GM19372 (cell line): ENCODE measurements at regions not wholly inside any gene's neighbourhood (a gene's known extent, or its start where the extent isn't known, plus 50 kb on each side); places are given as distances from the start of the nearest gene placed in this dataset.

Experiments
- ATAC-seq: cut with Tn5 transposase; IDR thresholded peaks from one replicate; pipeline ENCODE4 v1.9.1; 2021; ENCODE audit warnings: mild to moderate bottlenecking, low read depth, moderate library complexity; ENCODE audit not compliant: unreplicated experiment

GRCh38 chr20:20835897-20836296 lies 123.5 kb upstream of the RALGAPA2 start:
- no peak for ATAC-seq

DNA sequence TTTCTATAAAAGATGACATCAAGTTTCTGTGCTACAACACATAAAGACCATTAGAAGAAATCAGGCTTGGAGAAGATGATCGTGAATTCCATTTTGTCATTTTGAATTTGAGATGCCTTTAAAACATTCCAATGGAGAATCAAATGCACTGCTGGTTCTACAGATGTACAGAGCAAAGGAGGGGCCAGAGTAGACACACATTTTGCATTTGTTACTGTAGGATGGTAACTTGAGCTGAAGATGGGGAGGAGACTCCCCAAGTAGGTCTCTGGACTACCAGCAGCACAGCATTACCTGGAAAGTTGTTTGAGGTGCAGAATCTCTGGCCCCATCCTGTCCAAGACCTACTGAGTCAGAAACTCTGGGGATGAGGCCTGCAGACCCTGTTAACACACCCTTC lies 121.6 kb upstream of the RALGAPA2 start:
- no peak for ATAC-seq

GRCh38 chr20:20832715-20833114 lies 120.3 kb upstream of the RALGAPA2 start:
- ATAC-seq: no peak

DNA sequence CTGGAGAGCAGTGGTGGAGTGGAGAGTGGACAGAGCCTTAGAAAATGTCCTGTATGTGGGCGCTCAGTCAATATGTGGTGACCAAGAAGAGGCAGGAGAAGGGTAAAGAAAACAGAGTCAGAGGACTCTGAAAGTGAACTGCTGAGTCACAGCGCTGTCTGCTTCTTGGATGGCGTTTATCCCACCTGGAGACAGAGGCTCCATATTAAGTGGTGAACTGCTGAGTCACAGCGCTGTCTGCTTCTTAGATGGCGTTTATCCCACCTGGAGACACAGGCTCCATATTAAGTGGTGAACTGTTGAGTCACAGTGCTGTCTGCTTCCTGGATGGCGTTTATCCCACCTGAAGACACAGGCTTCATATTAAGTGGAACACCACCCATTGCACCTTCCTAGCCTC lies 119.3 kb upstream of the RALGAPA2 start:
- no peak for ATAC-seq

DNA sequence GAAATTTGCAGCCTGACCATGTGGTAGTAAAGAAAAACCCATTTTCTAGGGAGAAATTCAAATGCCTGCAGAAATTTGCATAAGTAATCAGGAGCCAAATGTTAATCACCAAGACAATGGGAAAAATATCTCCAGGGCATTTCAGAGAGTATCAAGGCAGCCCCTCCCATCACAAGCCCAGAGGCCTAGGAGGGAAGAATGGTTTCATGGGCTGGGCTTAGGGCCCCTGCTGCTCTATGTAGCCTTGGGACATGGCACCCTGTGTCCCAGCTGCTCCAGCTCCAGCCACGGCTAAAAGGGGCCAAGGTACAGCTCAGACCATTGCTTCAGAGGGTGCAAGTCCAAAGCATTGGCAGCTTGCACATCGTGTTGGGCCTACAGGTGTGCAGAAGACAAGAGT lies 117.2 kb upstream of the RALGAPA2 start:
- no peak for ATAC-seq

- ATAC-seq: no peak
These were observed 115.7 kb upstream of the RALGAPA2 start for GRCh38 chr20:20827992-20828597.

- no peak for ATAC-seq
These were observed 112.6 kb upstream of the RALGAPA2 start for GRCh38 chr20:20824924-20825584.

- no peak for ATAC-seq
These were observed 111.0 kb upstream of the RALGAPA2 start for GRCh38 chr20:20823476-20823881.

GRCh38 chr20:20821484-20822260 lies 109.2 kb upstream of the RALGAPA2 start:
- no peak for ATAC-seq

DNA sequence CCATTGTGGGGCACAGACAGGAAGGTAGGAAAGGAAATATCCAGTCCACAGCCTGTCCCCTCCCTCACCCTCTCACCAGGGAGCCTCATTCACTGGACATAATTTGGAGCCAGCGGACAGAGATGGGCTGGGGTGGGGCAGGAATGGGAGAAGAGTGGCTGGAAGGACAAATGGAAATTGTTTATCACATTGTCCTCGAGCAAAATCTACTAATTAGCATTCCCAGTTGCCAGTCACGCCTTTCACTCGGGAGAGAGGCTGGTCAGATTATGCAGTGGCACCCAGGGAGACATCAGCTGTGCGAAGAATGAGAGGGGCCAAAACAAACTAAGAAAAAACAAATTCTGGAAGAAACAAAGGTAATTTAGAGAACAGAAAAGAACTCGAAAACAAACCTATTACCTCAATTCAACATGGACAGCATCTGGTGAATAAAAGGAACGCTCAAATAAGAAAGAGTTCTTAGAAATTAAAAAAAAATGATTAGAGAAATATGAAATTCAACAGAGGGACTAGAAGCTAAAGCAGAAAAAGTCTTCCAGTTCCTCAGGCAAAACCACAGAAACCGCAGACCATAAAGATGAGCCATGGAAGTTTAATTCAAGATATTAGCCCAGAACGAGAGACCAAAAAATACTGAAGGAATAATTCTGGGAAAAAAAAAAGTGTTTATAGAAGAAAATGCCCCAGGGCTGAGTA lies 108.5 kb upstream of the RALGAPA2 start:
- ATAC-seq: no peak

DNA sequence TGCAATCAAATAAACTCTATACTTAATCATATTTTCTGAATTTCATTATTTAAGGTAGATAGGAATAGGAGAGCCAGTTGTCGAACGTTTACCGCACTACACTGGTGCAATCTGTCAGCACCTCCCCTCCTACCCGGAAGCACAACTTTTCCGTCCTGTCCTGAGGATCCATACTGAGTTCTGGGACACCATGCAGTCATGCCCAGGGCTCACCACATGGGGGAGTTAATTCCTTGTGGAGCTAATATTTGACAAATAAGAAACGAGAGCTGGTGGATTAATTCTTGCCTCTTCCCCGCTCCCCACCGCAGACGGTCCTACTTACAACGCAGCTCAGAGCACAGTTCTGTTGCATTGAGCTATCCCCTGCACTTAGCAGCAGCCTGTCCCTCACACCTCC lies 107.7 kb upstream of the RALGAPA2 start:
- ATAC-seq: no peak

GRCh38 chr20:20816969-20817755 lies 104.7 kb upstream of the RALGAPA2 start:
- no peak for ATAC-seq

DNA sequence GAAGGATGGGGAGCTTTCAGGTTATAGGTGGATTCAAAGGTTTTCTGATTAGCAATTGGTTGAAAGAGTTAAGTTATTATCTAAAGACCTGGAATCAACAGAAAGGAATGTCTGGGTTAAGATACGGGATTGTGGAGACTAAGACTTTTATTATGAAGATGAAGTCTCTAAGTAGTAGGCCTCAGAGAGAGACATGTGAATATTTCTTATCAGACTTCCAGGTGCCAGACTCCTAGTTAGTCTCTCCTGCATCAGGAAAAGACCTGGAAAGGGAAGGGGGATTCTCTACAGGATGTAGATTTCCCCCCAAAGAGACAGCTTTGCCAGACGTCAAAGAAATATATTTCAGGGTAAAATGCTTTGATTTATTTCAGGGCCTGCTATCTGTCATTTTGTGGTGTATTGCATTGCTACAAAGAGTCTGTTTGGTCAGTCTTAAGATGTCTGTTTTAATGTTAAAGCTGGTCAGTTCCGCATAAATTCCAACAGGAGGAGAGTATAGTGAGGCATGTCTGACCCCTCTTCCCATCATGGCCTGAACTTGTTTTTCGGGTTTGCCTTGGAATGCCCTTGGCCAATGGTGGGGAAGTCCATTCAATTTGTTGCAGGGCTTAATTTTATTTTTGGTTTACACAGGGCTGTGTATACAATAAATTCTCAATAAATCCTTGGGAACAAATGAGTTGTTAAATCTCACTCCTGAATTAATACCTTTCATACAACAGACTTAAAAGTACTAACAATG lies 103.4 kb upstream of the RALGAPA2 start:
- ATAC-seq: no peak

GRCh38 chr20:20814685-20815084 lies 102.2 kb upstream of the RALGAPA2 start:
- no peak for ATAC-seq

GRCh38 chr20:20812136-20812535 lies 99.7 kb upstream of the RALGAPA2 start:
- ATAC-seq: no peak

DNA sequence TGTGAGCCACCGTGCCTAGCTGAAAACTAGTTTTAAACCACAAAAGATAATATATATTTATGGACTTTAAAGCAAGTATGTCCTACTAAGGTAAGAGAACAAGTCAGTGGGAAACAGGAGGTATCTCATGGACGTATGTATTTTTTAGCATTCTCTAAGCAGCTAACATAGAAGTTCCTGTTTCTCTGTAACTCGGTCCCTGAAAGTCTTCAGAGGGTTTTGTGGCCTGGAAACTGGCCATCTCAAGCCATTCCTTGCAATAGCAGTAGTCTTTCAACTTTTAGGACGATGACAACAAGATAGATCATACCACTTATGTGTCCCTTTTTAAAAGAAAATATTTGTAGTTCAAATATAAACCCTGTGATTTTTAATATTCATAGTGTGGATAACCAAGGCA lies 95.6 kb upstream of the RALGAPA2 start:
- no peak for ATAC-seq

- no peak for ATAC-seq
These were observed 94.0 kb upstream of the RALGAPA2 start for GRCh38 chr20:20806121-20807095.

DNA sequence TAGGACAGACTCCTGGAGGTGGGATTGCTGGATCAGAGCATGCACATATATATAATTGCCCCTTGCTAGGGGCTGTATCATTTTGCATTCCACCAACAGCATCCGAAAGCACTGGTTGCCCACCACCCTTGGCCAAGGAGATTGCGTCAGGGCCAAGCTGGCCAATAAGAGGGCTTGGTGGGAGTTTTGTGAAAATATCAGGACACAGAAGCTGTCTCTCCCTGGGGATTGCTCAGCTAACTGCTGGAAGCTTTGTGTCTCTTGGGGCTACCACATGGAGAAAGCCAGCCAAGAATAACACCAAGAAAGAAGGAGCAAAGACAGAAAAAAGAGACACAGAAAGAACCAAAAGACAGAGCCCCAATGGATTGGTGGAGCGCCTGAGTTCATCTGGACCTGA lies 90.6 kb upstream of the RALGAPA2 start:
- ATAC-seq: no peak

DNA sequence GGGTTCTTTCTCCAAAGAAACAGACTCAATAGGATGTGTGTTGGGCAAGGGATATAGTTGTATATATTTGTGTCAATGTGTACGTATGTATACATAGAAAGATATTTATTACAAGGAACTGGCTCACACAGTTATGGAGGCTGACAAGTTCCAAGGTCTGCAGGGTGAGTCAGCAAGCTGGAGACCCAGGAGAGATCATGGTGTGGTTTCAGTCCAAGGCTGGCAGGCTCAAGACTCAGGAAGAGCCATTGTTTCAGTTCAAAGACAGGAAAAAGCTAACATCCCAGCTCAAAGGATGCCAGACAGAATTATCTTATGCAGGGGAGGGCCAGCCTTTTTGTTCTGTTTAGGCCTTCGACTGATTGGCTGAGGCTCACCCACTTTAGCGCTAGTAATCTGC lies 89.9 kb upstream of the RALGAPA2 start:
- no peak for ATAC-seq
